ENCODE measurements at regions not wholly inside any gene's neighbourhood (a gene's known extent, or its start where the extent isn't known, plus 50 kb on each side); places are given as distances from the start of the nearest gene placed in this dataset.

- TF ChIP-seq CTCF (conservative IDR thresholded peaks at IDR 0.05 in 1 of 2, IDR thresholded peaks at IDR 0.05 in 1 of 2; ENCODE audit: low read depth in 1 of 2, low read length in 2 of 2) (no peak), EZH2 (IDR thresholded peaks at IDR 0.05; ENCODE audit: low read length, missing control alignments) (no peak)
These were observed 81.8 kb upstream of the SFMBT2 start for GRCh38 chr10:7492660-7493046.

Data from fibroblast of lung (primary cell).